ENCODE measurements at regions not wholly inside any gene's neighbourhood (a gene's known extent, or its start where the extent isn't known, plus 50 kb on each side); places are given as distances from the start of the nearest gene placed in this dataset.

GRCh38 chr9:82308836-82309235 lies 320.3 kb downstream of the SPATA31D1 start:
- TF ChIP-seq EZH2 (IDR thresholded peaks at IDR 0.05; ENCODE audit: borderline replicate concordance, low read depth, low read length, poor library complexity, severe bottlenecking) (no peak), CTCF (conservative IDR thresholded peaks at IDR 0.05; ENCODE audit: low read depth, low read length) (no peak)

All from A673 (cell line).